SK-MEL-5 (cell line): ENCODE measurements at regions not wholly inside any gene's neighbourhood (a gene's known extent, or its start where the extent isn't known, plus 50 kb on each side); places are given as distances from the start of the nearest gene placed in this dataset.

Source experiments
- DNase-seq: peaks from one replicate; pipeline ENCODE4 v3.0.0-alpha.2; 2016; ENCODE audit warnings: low read depth, low spot score
- in situ Hi-C: cut with HindIII; loops from 2 replicates; pipeline ENCODE4 v1.10.0; 2016; ENCODE audit warnings: low sequenced_read_pairs, high pct_unique_total_duplicates, low pct_unique_long_range_greater_than_20kb

GRCh38 chr18:72470391-72470790, 73.8 kb downstream of the CBLN2 start:
- DNase-seq: no peak
- in situ Hi-C loops: no loop called here

- DNase-seq: peak; percentile 1
- in situ Hi-C loops: no loop called here
Observed at GRCh38 chr18:72468021-72468710, 76.0 kb downstream of the CBLN2 start.

GRCh38 chr18:72460210-72460680, 83.9 kb downstream of the CBLN2 start:
- no peak for DNase-seq
- in situ Hi-C loops: no loop called here

GRCh38 chr18:72458271-72458670, 85.9 kb downstream of the CBLN2 start:
- no peak for DNase-seq
- in situ Hi-C loops: no loop called here

- in situ Hi-C loops: no loop called here
- no peak for DNase-seq
Observed at GRCh38 chr18:72456802-72457201, 87.3 kb downstream of the CBLN2 start.

- in situ Hi-C loops: no loop called here
- DNase-seq: no peak
Observed at GRCh38 chr18:72452328-72452727, 91.8 kb downstream of the CBLN2 start.

GRCh38 chr18:72444798-72445155, 99.4 kb downstream of the CBLN2 start:
- in situ Hi-C loops: no loop called here
- no peak for DNase-seq

GRCh38 chr18:72444111-72444797, 99.9 kb downstream of the CBLN2 start:
- in situ Hi-C loops: no loop called here
- DNase-seq: no peak

- DNase-seq: no peak
- in situ Hi-C loops: no loop called here
Observed at GRCh38 chr18:72436401-72436800, 107.7 kb downstream of the CBLN2 start.

GRCh38 chr18:72433756-72434155, 110.4 kb downstream of the CBLN2 start:
- no peak for DNase-seq
- in situ Hi-C loops: no loop called here

- in situ Hi-C loops: no loop called here
- DNase-seq: no peak
Observed at GRCh38 chr18:72427721-72428120, 116.4 kb downstream of the CBLN2 start.

- in situ Hi-C loops: no loop called here
Observed at GRCh38 chr18:72419914-72420313, 124.2 kb downstream of the CBLN2 start.

GRCh38 chr18:72412927-72413326, 131.2 kb downstream of the CBLN2 start:
- no peak for DNase-seq
- in situ Hi-C loops: no loop called here

More at GRCh38 chr18:72419914-72420313, 124.2 kb downstream of the CBLN2 start:
- no peak for DNase-seq

GRCh38 chr18:72411261-72411660, 132.9 kb downstream of the CBLN2 start:
- no peak for DNase-seq
- in situ Hi-C loops: no loop called here

- in situ Hi-C loops: no loop called here
- DNase-seq: no peak
Observed at GRCh38 chr18:72410399-72410798, 133.7 kb downstream of the CBLN2 start.

- DNase-seq: no peak
- in situ Hi-C loops: no loop called here
Observed at GRCh38 chr18:72409903-72410302, 134.2 kb downstream of the CBLN2 start.

GRCh38 chr18:72407048-72407447, 137.1 kb downstream of the CBLN2 start:
- DNase-seq: no peak
- in situ Hi-C loops: no loop called here

- DNase-seq: no peak
- in situ Hi-C loops: no loop called here
Observed at GRCh38 chr18:72391951-72392350, 152.2 kb downstream of the CBLN2 start.

GRCh38 chr18:72391427-72391826, 152.7 kb downstream of the CBLN2 start:
- DNase-seq: no peak
- in situ Hi-C loops: no loop called here
